Embryonic facial prominence (tissue), 1 donor: ENCODE measurements at regions not wholly inside any gene's neighbourhood (a gene's known extent, or its start where the extent isn't known, plus 50 kb on each side); places are given as distances from the start of the nearest gene placed in this dataset.

Experiments used
- DNase-seq: peaks from one replicate; pipeline ENCODE4 v3.0.0-alpha.2; 2016; ENCODE audit errors: extremely low spot score

GRCh38 chr4:54495091-54495490 is 162.7 kb upstream of the KIT start:
- DNase-seq: no peak

GRCh38 chr4:54495641-54496040 is 162.1 kb upstream of the KIT start:
- DNase-seq: no peak

- DNase-seq: no peak
Observed at GRCh38 chr4:54496412-54496811, 161.3 kb upstream of the KIT start.

GRCh38 chr4:54497947-54498346 is 159.8 kb upstream of the KIT start:
- DNase-seq: no peak

- no peak for DNase-seq
Observed at GRCh38 chr4:54498661-54499111, 159.1 kb upstream of the KIT start.

GRCh38 chr4:54499308-54500074 is 158.3 kb upstream of the KIT start:
- no peak for DNase-seq

GRCh38 chr4:54505362-54505761 is 152.4 kb upstream of the KIT start:
- no peak for DNase-seq

GRCh38 chr4:54505996-54506395 is 151.8 kb upstream of the KIT start:
- no peak for DNase-seq

GRCh38 chr4:54509057-54509456 is 148.7 kb upstream of the KIT start:
- DNase-seq: no peak

- no peak for DNase-seq
Observed at GRCh38 chr4:54513204-54513603, 144.6 kb upstream of the KIT start.

GRCh38 chr4:54513741-54514140 is 144.0 kb upstream of the KIT start:
- DNase-seq: no peak

GRCh38 chr4:54516556-54517215 is 141.1 kb upstream of the KIT start:
- no peak for DNase-seq

- no peak for DNase-seq
Observed at GRCh38 chr4:54517781-54518444, 139.8 kb upstream of the KIT start.

GRCh38 chr4:54525602-54526001 is 132.2 kb upstream of the KIT start:
- DNase-seq: no peak

- DNase-seq: no peak
Observed at GRCh38 chr4:54526560-54526959, 131.2 kb upstream of the KIT start.

GRCh38 chr4:54527532-54527931 is 130.2 kb upstream of the KIT start:
- DNase-seq: no peak

- peak; percentile 19 for DNase-seq
Observed at GRCh38 chr4:54539500-54540029, 118.2 kb upstream of the KIT start.

- DNase-seq: no peak
Observed at GRCh38 chr4:54540931-54541330, 116.8 kb upstream of the KIT start.

- DNase-seq: no peak
Observed at GRCh38 chr4:54541426-54542118, 116.2 kb upstream of the KIT start.

- DNase-seq: no peak
Observed at GRCh38 chr4:54542119-54542438, 115.7 kb upstream of the KIT start.

- DNase-seq: no peak
Observed at GRCh38 chr4:54542540-54543041, 115.2 kb upstream of the KIT start.
